ENCODE measurements at regions not wholly inside any gene's neighbourhood (a gene's known extent, or its start where the extent isn't known, plus 50 kb on each side); places are given as distances from the start of the nearest gene placed in this dataset.

- TF ChIP-seq CTCF (conservative IDR thresholded peaks at IDR 0.05) (no peak), EZH2 (IDR thresholded peaks at IDR 0.05; ENCODE audit: low read depth) (no peak)
These were observed 1472.6 kb downstream of the UQCRFS1 start for GRCh38 chr19:27740396-27740795.

All from PC-9 (cell line).